Fibroblast of mammary gland (primary cell): ENCODE measurements at regions not wholly inside any gene's neighbourhood (a gene's known extent, or its start where the extent isn't known, plus 50 kb on each side); places are given as distances from the start of the nearest gene placed in this dataset.

Source experiments
- DNase-seq: peaks from one replicate; pipeline ENCODE4 v3.0.0-alpha.2; 2010; ENCODE audit warnings: low read depth
- H3K4me3 ChIP-seq: 2 replicates; pipeline ENCODE4 v1.5.1; 2011; ENCODE audit warnings: low read depth, mild to moderate bottlenecking, low read length, moderate library complexity; ENCODE audit not compliant: control insufficient read depth
- CTCF ChIP-seq: conservative IDR thresholded peaks from 2 replicates; pipeline ENCODE4 v1.5.1; 2011; ENCODE audit warnings: low read depth, low read length, inconsistent platforms; ENCODE audit not compliant: control insufficient read depth, insufficient read depth

DNA sequence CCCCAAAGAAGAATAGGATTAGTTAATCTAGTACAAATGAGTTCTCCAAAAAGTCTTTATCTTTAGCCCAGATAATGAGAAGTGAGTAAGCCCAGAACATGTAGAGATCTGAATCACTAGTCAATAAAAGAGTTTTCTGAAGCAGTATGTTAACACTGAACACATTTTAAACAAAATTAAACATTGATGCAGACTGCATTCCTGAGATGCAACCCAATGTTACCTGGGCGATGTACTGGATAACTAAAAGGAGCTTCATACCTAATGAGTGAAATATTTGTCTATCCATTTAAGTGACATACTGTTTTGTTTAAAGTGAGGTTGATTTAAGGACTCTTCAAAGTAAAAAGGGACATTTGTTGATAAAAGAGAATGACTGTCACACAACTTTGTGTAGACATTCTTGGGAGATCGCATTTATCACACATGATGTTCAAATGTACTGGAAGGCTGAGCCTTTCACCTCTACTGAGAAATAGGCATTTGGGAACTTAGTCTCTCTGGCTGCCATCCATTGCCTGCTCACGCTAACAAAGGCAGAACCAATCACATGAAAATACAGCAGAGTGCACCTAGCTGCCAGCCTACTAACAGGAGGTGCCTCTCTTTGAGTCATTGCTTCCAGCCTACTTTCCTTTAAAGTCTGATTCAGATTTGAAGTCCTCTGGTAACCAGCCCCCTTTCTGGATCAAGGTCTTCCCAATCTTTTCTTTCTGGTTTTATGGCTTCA is 287.7 kb downstream of the BTG1 start:
- DNase-seq = no peak
- TF ChIP-seq CTCF = no peak
- no peak overlapping the region for H3K4me3 ChIP-seq

GRCh38 chr12:91854725-91855124 is 290.9 kb downstream of the BTG1 start:
- H3K4me3 ChIP-seq = no peak overlapping the region
- DNase-seq = peak; percentile 94
- peak; percentile 12 for TF ChIP-seq CTCF

GRCh38 chr12:91853350-91854127 is 292.1 kb downstream of the BTG1 start:
- H3K4me3 ChIP-seq = no peak overlapping the region
- TF ChIP-seq CTCF = no peak
- no peak for DNase-seq

GRCh38 chr12:91852634-91853033 is 293.0 kb downstream of the BTG1 start:
- TF ChIP-seq CTCF = no peak
- peak; percentile 45 for DNase-seq
- H3K4me3 ChIP-seq = no peak overlapping the region

GRCh38 chr12:91851741-91852477 is 293.7 kb downstream of the BTG1 start:
- no peak for TF ChIP-seq CTCF
- H3K4me3 ChIP-seq = no peak overlapping the region
- DNase-seq = no peak

- no peak overlapping the region for H3K4me3 ChIP-seq
- no peak for TF ChIP-seq CTCF
- no peak for DNase-seq
Measured at GRCh38 chr12:91846466-91847055, 299.1 kb downstream of the BTG1 start.
